PC-3 (cell line): ENCODE measurements at regions not wholly inside any gene's neighbourhood (a gene's known extent, or its start where the extent isn't known, plus 50 kb on each side); places are given as distances from the start of the nearest gene placed in this dataset.

ENCODE experiments used
- CTCF ChIP-seq: fragments of 300-600 bp; sonication (generic); conservative IDR thresholded peaks from 2 replicates; pipeline ENCODE4 v1.5.1; 2017; ENCODE audit warnings: antibody characterized with exemption, low read depth, mild to moderate bottlenecking, low read length
- EZH2 ChIP-seq: fragments of 300-600 bp; sonication (generic); IDR thresholded peaks from one replicate; pipeline ENCODE4 v1.6.1; 2017; ENCODE audit warnings: antibody characterized with exemption, mild to moderate bottlenecking, low read length; ENCODE audit not compliant: unreplicated experiment

GRCh38 chr9:80873861-80874260, 815.5 kb downstream of the TLE1 start:
- no peak for TF ChIP-seq CTCF
- TF ChIP-seq EZH2, result no peak
